ENCODE measurements at regions not wholly inside any gene's neighbourhood (a gene's known extent, or its start where the extent isn't known, plus 50 kb on each side); places are given as distances from the start of the nearest gene placed in this dataset.

- TF ChIP-seq ZBTB33 (IDR thresholded peaks at IDR 0.05) (no peak), BRCA1 (IDR thresholded peaks at IDR 0.05; ENCODE audit: low read depth, low read length) (no peak), REST (IDR thresholded peaks at IDR 0.05; ENCODE audit: low read depth, low read length) (no peak), POLR2AphosphoS5 (IDR thresholded peaks at IDR 0.05; ENCODE audit: low read length) (no peak)
Observed at GRCh38 chr2:217307023-217307422, 447.2 kb upstream of the TNP1 start.

Measured in GM12878 (cell line).